B cell (primary cell): ENCODE measurements at regions not wholly inside any gene's neighbourhood (a gene's known extent, or its start where the extent isn't known, plus 50 kb on each side); places are given as distances from the start of the nearest gene placed in this dataset.

ENCODE experiments used
- ATAC-seq: fragments of 200-7000 bp; cut with Tn5 transposase; one replicate; pipeline ENCODE4 v1.10.0; 2021; ENCODE audit warnings: low read depth, mild to moderate bottlenecking, moderate number of reproducible peaks, moderate library complexity
- CTCF ChIA-PET: fragments of 350-600 bp; sonication (Branson Sonifier 250); formaldehyde crosslinking; loops from one replicate; lab custom pipeline; 2021; ENCODE audit warnings: antibody characterized with exemption, inconsistent platforms; lab: Charles Lee
- POLR2A ChIA-PET: fragments of 350-600 bp; sonication (Branson Sonifier 250); formaldehyde crosslinking; loops from one replicate; lab custom pipeline; 2021; ENCODE audit warnings: antibody characterized with exemption; lab: Charles Lee
- DNase-seq: peaks from one replicate; pipeline ENCODE4 v3.0.0; 2013
- H2AFZ ChIP-seq: 2 replicates; pipeline ENCODE4 v1.6.1; 2012; ENCODE audit warnings: mild to moderate bottlenecking, low read depth, low read length; ENCODE audit not compliant: insufficient read depth, poor library complexity, severe bottlenecking
- H3K27ac ChIP-seq, 2 donors: 1 replicate in 1 of 2; 2 replicates in 1 of 2; pipeline ENCODE4 v1.5.1; 2012 to 2013; ENCODE audit warnings: low read length in 2 of 2, mild to moderate bottlenecking in 2 of 2, moderate library complexity in 1 of 2
- H3K27me3 ChIP-seq, 4 experiments: fragments of 200-600 bp in 1 of 4; sonication (generic) in 1 of 4; replicated peaks in 1 of 4; 1 replicate in 2 of 4; 2 replicates in 2 of 4; pipeline versions ENCODE4 v1.6.1 to v1.7.0; 2013 to 2016; ENCODE audit warnings: low read length in 3 of 4, mild to moderate bottlenecking in 2 of 4, mixed read lengths in 1 of 4, moderate library complexity in 1 of 4; ENCODE audit not compliant: insufficient read depth in 4 of 4, control insufficient read depth in 3 of 4; ENCODE audit errors: control extremely low read depth in 1 of 4
- H3K36me3 ChIP-seq, 2 experiments: replicated peaks in 1 of 2; 1 replicate in 1 of 2; 2 replicates in 1 of 2; pipeline versions ENCODE4 v1.6.1 to v1.7.1; 2013; ENCODE audit warnings: low read length in 1 of 2; ENCODE audit not compliant: insufficient read depth in 2 of 2, control insufficient read depth in 1 of 2; ENCODE audit errors: control extremely low read depth in 1 of 2, extremely low read depth in 1 of 2
- H3K4me1 ChIP-seq, 2 donors: fragments of 200-600 bp in 1 of 2; sonication (generic) in 1 of 2; 1 replicate in 1 of 2; 2 replicates in 1 of 2; pipeline versions ENCODE4 v1.5.1 to v1.6.1; 2013 to 2017; ENCODE audit warnings: low read length in 2 of 2; ENCODE audit not compliant: control insufficient read depth in 2 of 2, insufficient read depth in 2 of 2
- H3K4me2 ChIP-seq: replicated peaks from 2 replicates; pipeline ENCODE3; 2012; ENCODE audit warnings: mild to moderate bottlenecking, low read depth, low read length; ENCODE audit not compliant: poor library complexity, severe bottlenecking
- H3K4me3 ChIP-seq, 5 experiments: fragments of 200-600 bp in 1 of 5; sonication (generic) in 1 of 5; 1 replicate in 3 of 5; 2 replicates in 2 of 5; pipeline versions ENCODE4 v1.5.1 to v1.7.0; 2011 to 2016; ENCODE audit warnings: low read length in 4 of 5, mild to moderate bottlenecking in 4 of 5, low read depth in 2 of 5, control low read depth in 1 of 5, moderate library complexity in 1 of 5; ENCODE audit not compliant: insufficient read depth in 1 of 5; ENCODE audit errors: control extremely low read depth in 1 of 5, extremely low read depth in 1 of 5
- H3K79me2 ChIP-seq: fragments of 200-600 bp; sonication (generic); one replicate; pipeline ENCODE4 v1.6.0; 2016; ENCODE audit warnings: low read length; ENCODE audit not compliant: control insufficient read depth, insufficient read depth
- H3K9ac ChIP-seq: fragments of 200-600 bp; sonication (generic); 2 replicates; pipeline ENCODE4 v1.6.1; 2017; ENCODE audit warnings: mild to moderate bottlenecking, low read length, moderate library complexity
- H3K9me3 ChIP-seq, 3 donors: one replicate each; pipeline versions ENCODE4 v1.6.1 to v1.7.1; 2013; ENCODE audit warnings: low read length in 2 of 3; ENCODE audit not compliant: control insufficient read depth in 2 of 3, insufficient read depth in 1 of 3; ENCODE audit errors: control extremely low read depth in 1 of 3
- H4K20me1 ChIP-seq: 2 replicates; pipeline ENCODE4 v1.6.0; 2012; ENCODE audit warnings: mild to moderate bottlenecking, low read length; ENCODE audit not compliant: insufficient read depth, control insufficient read depth, poor library complexity, severe bottlenecking
- H3K27ac Mint-ChIP-seq: one replicate; pipeline ENCODE4 v1.8.0; 2021; ENCODE audit warnings: mixed read lengths
- H3K27me3 Mint-ChIP-seq: one replicate; pipeline ENCODE4 v1.8.0; 2021; ENCODE audit warnings: mixed read lengths
- H3K4me1 Mint-ChIP-seq: one replicate; pipeline ENCODE4 v1.8.0; 2021; ENCODE audit warnings: mixed read lengths
- H3K4me3 Mint-ChIP-seq: one replicate; pipeline ENCODE4 v1.8.0; 2021; ENCODE audit warnings: mixed read lengths
- H3K9me3 Mint-ChIP-seq: one replicate; pipeline ENCODE4 v1.8.0; 2022; ENCODE audit warnings: mixed read lengths; ENCODE audit not compliant: insufficient read depth
- EZH2 ChIP-seq: IDR thresholded peaks from 2 replicates; pipeline ENCODE4 v1.6.1; 2012; ENCODE audit warnings: borderline replicate concordance, low read depth, mild to moderate bottlenecking, moderate library complexity, low read length; ENCODE audit not compliant: insufficient read depth, poor library complexity, severe bottlenecking
- WGBS: methylation state at CpG from one replicate; pipeline ENCODE4 v1.1.5; 2013; ENCODE audit warnings: missing lambda C conversion rate; ENCODE audit not compliant: insufficient coverage; 5-methylcytosine and 5-hydroxymethylcytosine counted together
- intact Hi-C: fragments of 100-400 bp; cut with micrococcal nuclease; formaldehyde crosslinking; loops from one replicate; pipeline ENCODE4 v1.10.0; 2022
- TF ChIP-seq, protein P1 (sequence below): fragments of 200-600 bp; IDR thresholded peaks from one replicate; pipeline ENCODE4 v1.8.0; 2022; ENCODE audit warnings: antibody characterized with exemption, mild to moderate bottlenecking

DNA sequence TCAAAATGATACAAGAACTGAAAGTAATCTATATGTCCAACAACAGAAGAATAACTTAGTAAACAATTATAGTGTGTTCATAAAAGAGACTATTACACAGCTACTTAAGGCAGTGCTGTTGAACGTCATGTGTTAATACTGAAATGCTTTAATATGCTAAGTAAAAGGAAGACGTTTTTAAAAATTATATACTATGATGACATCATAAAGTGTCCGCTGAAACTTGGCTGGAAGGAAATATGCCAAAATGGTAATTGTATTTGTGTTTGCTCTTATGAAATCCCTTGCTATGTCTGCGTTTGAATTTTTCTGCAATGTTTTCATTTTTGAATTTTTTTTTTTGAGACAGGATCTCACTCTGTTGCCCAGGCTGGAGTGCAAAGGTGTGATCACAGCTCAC is 679.3 kb downstream of the DHX35 start:
- no peak for ATAC-seq
- no peak for DNase-seq
- Histone ChIP-seq H3K27ac (no peak overlapping the region), H3K4me2 (no peak overlapping the region), H3K79me2 (no peaks in the 10 kb centered on the region), H3K4me3 (no peak overlapping the region), H3K36me3 (no peaks in the 10 kb centered on the region), H3K27me3 (no peaks in the 10 kb centered on the region), H4K20me1 (no peaks in the 10 kb centered on the region), H2AFZ (no peak overlapping the region), H3K9me3 (peaks cover 0 to 5% (median 0%) of the 10 kb centered on the region in 3 donors), H3K9ac (no peak overlapping the region), H3K4me1 (no peaks in the 10 kb centered on the region)
- H3K27ac Mint-ChIP-seq: no peak overlapping the region
- H3K9me3 Mint-ChIP-seq: no peaks in the 10 kb centered on the region
- no peaks in the 10 kb centered on the region for H3K4me1 Mint-ChIP-seq
- no peak overlapping the region for H3K4me3 Mint-ChIP-seq
- POLR2A ChIA-PET: no interaction called here
- H3K27me3 Mint-ChIP-seq: no peaks in the 10 kb centered on the region
- TF ChIP-seq, protein P1, sequence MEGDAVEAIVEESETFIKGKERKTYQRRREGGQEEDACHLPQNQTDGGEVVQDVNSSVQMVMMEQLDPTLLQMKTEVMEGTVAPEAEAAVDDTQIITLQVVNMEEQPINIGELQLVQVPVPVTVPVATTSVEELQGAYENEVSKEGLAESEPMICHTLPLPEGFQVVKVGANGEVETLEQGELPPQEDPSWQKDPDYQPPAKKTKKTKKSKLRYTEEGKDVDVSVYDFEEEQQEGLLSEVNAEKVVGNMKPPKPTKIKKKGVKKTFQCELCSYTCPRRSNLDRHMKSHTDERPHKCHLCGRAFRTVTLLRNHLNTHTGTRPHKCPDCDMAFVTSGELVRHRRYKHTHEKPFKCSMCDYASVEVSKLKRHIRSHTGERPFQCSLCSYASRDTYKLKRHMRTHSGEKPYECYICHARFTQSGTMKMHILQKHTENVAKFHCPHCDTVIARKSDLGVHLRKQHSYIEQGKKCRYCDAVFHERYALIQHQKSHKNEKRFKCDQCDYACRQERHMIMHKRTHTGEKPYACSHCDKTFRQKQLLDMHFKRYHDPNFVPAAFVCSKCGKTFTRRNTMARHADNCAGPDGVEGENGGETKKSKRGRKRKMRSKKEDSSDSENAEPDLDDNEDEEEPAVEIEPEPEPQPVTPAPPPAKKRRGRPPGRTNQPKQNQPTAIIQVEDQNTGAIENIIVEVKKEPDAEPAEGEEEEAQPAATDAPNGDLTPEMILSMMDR: no peak
- TF ChIP-seq EZH2: no peak
- CTCF ChIA-PET: no interaction called here
- 100% methylated on average over 1 of the region's 4 CpGs for WGBS
- intact Hi-C loops: no loop called here

- ATAC-seq (no peak), DNase-seq (no peak)
- Mint-ChIP-seq H3K27me3 (no peaks in the 10 kb centered on the region), H3K4me3 (no peak overlapping the region), H3K27ac (no peak overlapping the region), H3K9me3 (no peaks in the 10 kb centered on the region), H3K4me1 (no peaks in the 10 kb centered on the region)
- Histone ChIP-seq H3K4me3 (no peak overlapping the region), H3K9me3 (peaks cover 0 to 5% (median 0%) of the 10 kb centered on the region in 3 donors), H3K4me1 (no peaks in the 10 kb centered on the region), H3K4me2 (no peak overlapping the region), H3K27ac (no peak overlapping the region), H3K27me3 (no peaks in the 10 kb centered on the region), H4K20me1 (no peaks in the 10 kb centered on the region), H2AFZ (no peak overlapping the region), H3K36me3 (no peaks in the 10 kb centered on the region), H3K9ac (no peak overlapping the region), H3K79me2 (no peaks in the 10 kb centered on the region)
- 97% methylated on average over 6 of the region's 8 CpGs for WGBS
- intact Hi-C loops: no loop called here
- no peak for TF ChIP-seq EZH2
- TF ChIP-seq, protein P1: no peak
- ChIA-PET POLR2A (no interaction called here), CTCF (no interaction called here)
These were observed 678.0 kb downstream of the DHX35 start for GRCh38 chr20:39640147-39640546.
